B cell (primary cell): ENCODE measurements at regions not wholly inside any gene's neighbourhood (a gene's known extent, or its start where the extent isn't known, plus 50 kb on each side); places are given as distances from the start of the nearest gene placed in this dataset.

ENCODE experiments used
- ATAC-seq: fragments of 200-7000 bp; cut with Tn5 transposase; one replicate; pipeline ENCODE4 v1.10.0; 2021; ENCODE audit warnings: low read depth, mild to moderate bottlenecking, moderate number of reproducible peaks, moderate library complexity
- CTCF ChIA-PET: fragments of 350-600 bp; sonication (Branson Sonifier 250); formaldehyde crosslinking; loops from one replicate; lab custom pipeline; 2021; ENCODE audit warnings: antibody characterized with exemption, inconsistent platforms; lab: Charles Lee
- POLR2A ChIA-PET: fragments of 350-600 bp; sonication (Branson Sonifier 250); formaldehyde crosslinking; loops from one replicate; lab custom pipeline; 2021; ENCODE audit warnings: antibody characterized with exemption; lab: Charles Lee
- DNase-seq: peaks from one replicate; pipeline ENCODE4 v3.0.0; 2013
- H2AFZ ChIP-seq: 2 replicates; pipeline ENCODE4 v1.6.1; 2012; ENCODE audit warnings: mild to moderate bottlenecking, low read depth, low read length; ENCODE audit not compliant: insufficient read depth, poor library complexity, severe bottlenecking
- H3K27ac ChIP-seq, 2 donors: 1 replicate in 1 of 2; 2 replicates in 1 of 2; pipeline ENCODE4 v1.5.1; 2012 to 2013; ENCODE audit warnings: low read length in 2 of 2, mild to moderate bottlenecking in 2 of 2, moderate library complexity in 1 of 2
- H3K27me3 ChIP-seq, 4 experiments: fragments of 200-600 bp in 1 of 4; sonication (generic) in 1 of 4; replicated peaks in 1 of 4; 1 replicate in 2 of 4; 2 replicates in 2 of 4; pipeline versions ENCODE4 v1.6.1 to v1.7.0; 2013 to 2016; ENCODE audit warnings: low read length in 3 of 4, mild to moderate bottlenecking in 2 of 4, mixed read lengths in 1 of 4, moderate library complexity in 1 of 4; ENCODE audit not compliant: insufficient read depth in 4 of 4, control insufficient read depth in 3 of 4; ENCODE audit errors: control extremely low read depth in 1 of 4
- H3K36me3 ChIP-seq, 2 experiments: replicated peaks in 1 of 2; 1 replicate in 1 of 2; 2 replicates in 1 of 2; pipeline versions ENCODE4 v1.6.1 to v1.7.1; 2013; ENCODE audit warnings: low read length in 1 of 2; ENCODE audit not compliant: insufficient read depth in 2 of 2, control insufficient read depth in 1 of 2; ENCODE audit errors: control extremely low read depth in 1 of 2, extremely low read depth in 1 of 2
- H3K4me1 ChIP-seq, 2 donors: fragments of 200-600 bp in 1 of 2; sonication (generic) in 1 of 2; 1 replicate in 1 of 2; 2 replicates in 1 of 2; pipeline versions ENCODE4 v1.5.1 to v1.6.1; 2013 to 2017; ENCODE audit warnings: low read length in 2 of 2; ENCODE audit not compliant: control insufficient read depth in 2 of 2, insufficient read depth in 2 of 2
- H3K4me2 ChIP-seq: replicated peaks from 2 replicates; pipeline ENCODE3; 2012; ENCODE audit warnings: mild to moderate bottlenecking, low read depth, low read length; ENCODE audit not compliant: poor library complexity, severe bottlenecking
- H3K4me3 ChIP-seq, 5 experiments: fragments of 200-600 bp in 1 of 5; sonication (generic) in 1 of 5; 1 replicate in 3 of 5; 2 replicates in 2 of 5; pipeline versions ENCODE4 v1.5.1 to v1.7.0; 2011 to 2016; ENCODE audit warnings: low read length in 4 of 5, mild to moderate bottlenecking in 4 of 5, low read depth in 2 of 5, control low read depth in 1 of 5, moderate library complexity in 1 of 5; ENCODE audit not compliant: insufficient read depth in 1 of 5; ENCODE audit errors: control extremely low read depth in 1 of 5, extremely low read depth in 1 of 5
- H3K79me2 ChIP-seq: fragments of 200-600 bp; sonication (generic); one replicate; pipeline ENCODE4 v1.6.0; 2016; ENCODE audit warnings: low read length; ENCODE audit not compliant: control insufficient read depth, insufficient read depth
- H3K9ac ChIP-seq: fragments of 200-600 bp; sonication (generic); 2 replicates; pipeline ENCODE4 v1.6.1; 2017; ENCODE audit warnings: mild to moderate bottlenecking, low read length, moderate library complexity
- H3K9me3 ChIP-seq, 3 donors: one replicate each; pipeline versions ENCODE4 v1.6.1 to v1.7.1; 2013; ENCODE audit warnings: low read length in 2 of 3; ENCODE audit not compliant: control insufficient read depth in 2 of 3, insufficient read depth in 1 of 3; ENCODE audit errors: control extremely low read depth in 1 of 3
- H4K20me1 ChIP-seq: 2 replicates; pipeline ENCODE4 v1.6.0; 2012; ENCODE audit warnings: mild to moderate bottlenecking, low read length; ENCODE audit not compliant: insufficient read depth, control insufficient read depth, poor library complexity, severe bottlenecking
- H3K27ac Mint-ChIP-seq: one replicate; pipeline ENCODE4 v1.8.0; 2021; ENCODE audit warnings: mixed read lengths
- H3K27me3 Mint-ChIP-seq: one replicate; pipeline ENCODE4 v1.8.0; 2021; ENCODE audit warnings: mixed read lengths
- H3K4me1 Mint-ChIP-seq: one replicate; pipeline ENCODE4 v1.8.0; 2021; ENCODE audit warnings: mixed read lengths
- H3K4me3 Mint-ChIP-seq: one replicate; pipeline ENCODE4 v1.8.0; 2021; ENCODE audit warnings: mixed read lengths
- H3K9me3 Mint-ChIP-seq: one replicate; pipeline ENCODE4 v1.8.0; 2022; ENCODE audit warnings: mixed read lengths; ENCODE audit not compliant: insufficient read depth
- CTCF ChIP-seq: fragments of 200-600 bp; IDR thresholded peaks from one replicate; pipeline ENCODE4 v1.8.0; 2022; ENCODE audit warnings: antibody characterized with exemption, mild to moderate bottlenecking
- EZH2 ChIP-seq: IDR thresholded peaks from 2 replicates; pipeline ENCODE4 v1.6.1; 2012; ENCODE audit warnings: borderline replicate concordance, low read depth, mild to moderate bottlenecking, moderate library complexity, low read length; ENCODE audit not compliant: insufficient read depth, poor library complexity, severe bottlenecking
- WGBS: methylation state at CpG from one replicate; pipeline ENCODE4 v1.1.5; 2013; ENCODE audit warnings: missing lambda C conversion rate; ENCODE audit not compliant: insufficient coverage; 5-methylcytosine and 5-hydroxymethylcytosine counted together
- intact Hi-C: fragments of 100-400 bp; cut with micrococcal nuclease; formaldehyde crosslinking; loops from one replicate; pipeline ENCODE4 v1.10.0; 2022

DNA sequence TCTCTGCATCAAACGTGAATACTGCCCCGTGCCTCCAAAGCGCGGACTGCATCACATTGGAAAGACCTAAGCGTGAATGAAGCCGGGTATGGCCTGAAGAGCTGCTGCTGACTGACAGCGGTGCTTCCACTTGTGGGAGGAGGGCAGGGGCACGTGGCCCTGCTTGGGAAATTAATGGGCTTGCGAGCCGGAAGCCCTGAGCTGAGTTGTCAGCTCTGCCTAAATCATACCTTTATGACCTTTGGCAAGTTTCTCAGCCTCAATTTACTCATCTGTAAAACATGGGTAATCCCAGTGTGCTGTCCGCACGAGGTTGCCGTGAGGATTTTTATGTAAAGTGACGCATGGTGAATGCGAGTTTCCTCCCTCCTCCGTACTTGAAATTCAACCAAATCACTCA is 67.0 kb upstream of the FOXQ1 start:
- peaks cover 10% of the 10 kb centered on the region for H3K27me3 Mint-ChIP-seq
- Histone ChIP-seq H3K4me3 (no peak overlapping the region), H3K36me3 (no peaks in the 10 kb centered on the region), H3K4me2 (no peak overlapping the region), H3K27ac (no peak overlapping the region), H2AFZ (no peak overlapping the region), H3K27me3 (no peaks in the 10 kb centered on the region), H3K9me3 (peaks cover 0 to 11% (median 0%) of the 10 kb centered on the region in 3 donors), H3K79me2 (no peaks in the 10 kb centered on the region), H3K9ac (no peak overlapping the region), H3K4me1 (no peaks in the 10 kb centered on the region), H4K20me1 (no peaks in the 10 kb centered on the region)
- ChIA-PET CTCF (no interaction called here), POLR2A (no interaction called here)
- no peaks in the 10 kb centered on the region for H3K4me1 Mint-ChIP-seq
- no peak overlapping the region for H3K4me3 Mint-ChIP-seq
- WGBS, result 69% methylated on average over 11 of the region's 16 CpGs
- peaks cover 4% of the 10 kb centered on the region for H3K9me3 Mint-ChIP-seq
- TF ChIP-seq EZH2, result no peak
- no peak for TF ChIP-seq CTCF
- no peak for DNase-seq
- no peak overlapping the region for H3K27ac Mint-ChIP-seq
- intact Hi-C loops, result no loop called here
- no peak for ATAC-seq

- Histone ChIP-seq H4K20me1 (no peaks in the 10 kb centered on the region), H3K27ac (no peak overlapping the region), H3K4me3 (no peak overlapping the region), H3K9ac (no peak overlapping the region), H3K4me2 (no peak overlapping the region), H2AFZ (no peak overlapping the region), H3K9me3 (peaks cover 0 to 11% (median 0%) of the 10 kb centered on the region in 3 donors), H3K4me1 (no peaks in the 10 kb centered on the region), H3K27me3 (no peaks in the 10 kb centered on the region), H3K36me3 (no peaks in the 10 kb centered on the region), H3K79me2 (no peaks in the 10 kb centered on the region)
- ChIA-PET POLR2A (no interaction called here), CTCF (no interaction called here)
- WGBS, result 100% methylated on average over 1 of the region's 5 CpGs
- DNase-seq (no peak), ATAC-seq (no peak)
- Mint-ChIP-seq H3K9me3 (peaks cover 3% of the 10 kb centered on the region), H3K27ac (no peak overlapping the region), H3K27me3 (peaks cover 10% of the 10 kb centered on the region), H3K4me3 (no peak overlapping the region), H3K4me1 (no peaks in the 10 kb centered on the region)
- intact Hi-C loops, result no loop called here
- TF ChIP-seq CTCF (no peak), EZH2 (no peak)
Measured at GRCh38 chr6:1244278-1244677, 67.6 kb upstream of the FOXQ1 start.
